SK-N-SH treated with all-trans-retinoic acid at 6 μM for 48 hours (cell line): ENCODE measurements at regions not wholly inside any gene's neighbourhood (a gene's known extent, or its start where the extent isn't known, plus 50 kb on each side); places are given as distances from the start of the nearest gene placed in this dataset.

Experiments
- CREB5 ChIP-seq: fragments of 250-450 bp; sonication (Bioruptor Pico); IDR thresholded peaks from 2 replicates; pipeline ENCODE4 v1.5.1; 2020; ENCODE audit warnings: low read depth, mild to moderate bottlenecking, moderate library complexity
- ISL1 ChIP-seq: fragments of 250-450 bp; sonication (Bioruptor Pico); IDR thresholded peaks from 2 replicates; pipeline ENCODE4 v2.1.2; 2022; ENCODE audit warnings: mild to moderate bottlenecking, moderate library complexity
- PATZ1 ChIP-seq: fragments of 250-450 bp; sonication (Bioruptor Pico); IDR thresholded peaks from 2 replicates; pipeline ENCODE4 v1.8.0; 2020; ENCODE audit warnings: mild to moderate bottlenecking, moderate library complexity, borderline replicate concordance
- SNAI2 ChIP-seq: fragments of 250-450 bp; sonication (Bioruptor Pico); IDR thresholded peaks from 2 replicates; pipeline ENCODE4 v1.5.0; 2020; ENCODE audit warnings: mild to moderate bottlenecking, moderate library complexity
- TSHZ2 ChIP-seq: fragments of 250-450 bp; sonication (Bioruptor Pico); IDR thresholded peaks from 2 replicates; pipeline ENCODE4 v1.5.0; 2020; ENCODE audit warnings: mild to moderate bottlenecking, moderate library complexity
- ZFP3 ChIP-seq: fragments of 250-450 bp; sonication (Bioruptor Pico); IDR thresholded peaks from 2 replicates; pipeline ENCODE4 v1.5.0; 2020; ENCODE audit warnings: mild to moderate bottlenecking, moderate library complexity
- ZFP30 ChIP-seq: fragments of 450-650 bp; formaldehyde crosslinking; IDR thresholded peaks from 2 replicates; pipeline ENCODE4 v1.5.0; 2022; ENCODE audit warnings: mild to moderate bottlenecking, moderate library complexity
- ZNF8 ChIP-seq: fragments of 450-650 bp; formaldehyde crosslinking; IDR thresholded peaks from 2 replicates; pipeline ENCODE4 v1.5.0; 2020; ENCODE audit warnings: mild to moderate bottlenecking, moderate library complexity

DNA sequence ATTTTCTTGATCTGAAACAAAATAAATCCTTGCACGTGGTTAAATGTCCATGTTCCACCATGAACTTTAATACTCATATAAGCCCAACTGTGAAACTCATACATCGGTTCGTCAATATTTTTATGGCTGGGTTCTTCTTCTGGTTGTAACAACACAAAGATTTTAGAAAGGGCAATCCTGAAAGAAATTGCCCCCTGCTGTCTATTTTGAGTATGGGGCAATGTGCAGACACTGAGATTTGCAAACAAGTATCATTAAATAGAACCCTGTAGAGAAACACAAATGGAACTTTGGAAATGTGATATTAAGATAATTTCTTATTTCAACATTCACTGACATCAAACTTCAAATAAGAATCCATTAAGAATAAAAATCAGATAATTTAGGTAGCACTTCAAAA, 80.2 kb upstream of the PHACTR1 start:
- TF ChIP-seq ZFP3 (CRISPR knock-in tag) = no peak
- no peak for TF ChIP-seq ZFP30 (CRISPR knock-in tag)
- no peak for TF ChIP-seq PATZ1 (CRISPR knock-in tag)
- no peak for TF ChIP-seq TSHZ2
- no peak for TF ChIP-seq ISL1 (CRISPR knock-in tag)
- TF ChIP-seq CREB5 (CRISPR knock-in tag) = no peak
- TF ChIP-seq ZNF8 (CRISPR knock-in tag) = no peak
- TF ChIP-seq SNAI2 = no peak
